ENCODE measurements at regions not wholly inside any gene's neighbourhood (a gene's known extent, or its start where the extent isn't known, plus 50 kb on each side); places are given as distances from the start of the nearest gene placed in this dataset.

DNA sequence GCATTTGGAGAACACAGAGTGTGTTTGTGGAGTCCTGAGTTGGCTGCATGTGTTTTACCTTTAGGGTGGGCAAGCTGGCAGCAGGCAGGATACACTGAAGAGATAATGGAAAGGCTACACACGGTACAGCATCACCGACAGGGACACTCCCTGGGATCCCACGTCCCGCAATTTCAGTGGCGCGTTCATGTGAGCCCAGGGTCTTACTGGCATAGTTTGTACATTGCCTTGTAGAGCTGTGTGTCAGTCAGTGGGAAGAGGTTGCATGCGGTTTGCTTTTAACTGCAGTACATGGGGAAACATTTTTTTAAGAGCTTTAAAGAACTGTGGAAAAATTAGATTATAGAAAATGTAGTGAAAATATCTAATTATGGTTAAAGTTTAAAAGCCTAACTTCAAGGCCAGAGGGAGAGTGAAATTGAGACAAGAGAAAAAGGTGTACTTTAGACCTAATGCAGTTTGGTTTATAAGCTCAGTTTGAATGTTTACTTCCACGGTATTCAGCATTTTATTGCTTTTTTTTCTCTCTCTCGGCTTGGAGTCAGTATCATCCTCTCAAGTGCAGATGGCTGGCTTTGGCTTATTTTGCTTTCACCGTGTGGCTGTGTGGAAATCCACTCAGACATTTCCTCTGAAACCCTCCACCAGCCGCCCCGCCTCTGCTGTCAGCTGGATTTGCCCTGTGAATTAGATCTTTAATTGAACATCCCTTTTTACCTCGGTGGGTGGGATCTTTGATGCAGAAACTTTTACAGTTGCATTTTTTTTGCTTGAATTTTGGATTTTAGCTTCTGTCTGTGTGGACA is 364.2 kb upstream of the COBL start:
- H3K27ac Mint-ChIP-seq: no peak overlapping the region
- H3K4me3 Mint-ChIP-seq: no peak overlapping the region
- no peaks in the 10 kb centered on the region for H3K27me3 Mint-ChIP-seq
- H3K36me3 Mint-ChIP-seq (ENCODE audit: low read depth): no peaks in the 10 kb centered on the region
- H3K4me1 Mint-ChIP-seq (ENCODE audit: low read depth): no peaks in the 10 kb centered on the region
- peaks cover 12% of the 10 kb centered on the region for H3K9me3 Mint-ChIP-seq
- DNase-seq: no peak

- Mint-ChIP-seq H3K27ac (no peak overlapping the region), H3K4me3 (no peak overlapping the region), H3K9me3 (peaks cover 11% of the 10 kb centered on the region), H3K27me3 (no peaks in the 10 kb centered on the region), H3K36me3 (ENCODE audit: low read depth) (no peaks in the 10 kb centered on the region), H3K4me1 (ENCODE audit: low read depth) (no peaks in the 10 kb centered on the region)
- no peak for DNase-seq
These were observed 362.7 kb upstream of the COBL start for GRCh38 chr7:51679358-51679757.

DNA sequence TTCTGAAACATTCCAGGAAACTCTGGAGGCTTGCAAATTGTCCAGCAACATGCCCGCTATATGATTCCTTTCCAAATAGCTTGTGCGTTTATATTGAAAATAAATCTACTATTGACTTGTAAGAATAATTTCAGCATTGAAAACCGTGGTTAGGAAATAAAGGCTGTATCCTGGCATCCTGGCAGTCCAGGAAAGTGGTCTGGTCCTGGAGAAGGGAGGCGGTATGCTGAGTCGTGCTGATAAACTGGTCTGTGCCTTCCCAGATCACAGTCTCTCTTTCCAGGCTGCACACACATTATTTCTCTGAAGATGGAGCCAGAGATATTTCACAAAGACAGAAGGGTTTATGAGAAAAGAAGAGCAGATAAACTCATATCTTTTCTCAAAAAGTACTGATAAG is 350.1 kb upstream of the COBL start:
- no peak overlapping the region for H3K4me3 Mint-ChIP-seq
- H3K36me3 Mint-ChIP-seq (ENCODE audit: low read depth): no peaks in the 10 kb centered on the region
- H3K27ac Mint-ChIP-seq: no peak overlapping the region
- H3K27me3 Mint-ChIP-seq: no peaks in the 10 kb centered on the region
- no peak for DNase-seq
- H3K4me1 Mint-ChIP-seq (ENCODE audit: low read depth): no peaks in the 10 kb centered on the region
- peaks cover 3% of the 10 kb centered on the region for H3K9me3 Mint-ChIP-seq

- Mint-ChIP-seq H3K27ac (no peak overlapping the region), H3K4me1 (ENCODE audit: low read depth) (no peaks in the 10 kb centered on the region), H3K4me3 (no peak overlapping the region), H3K27me3 (no peaks in the 10 kb centered on the region), H3K36me3 (ENCODE audit: low read depth) (no peaks in the 10 kb centered on the region), H3K9me3 (peaks cover 3% of the 10 kb centered on the region)
- DNase-seq: no peak
These were observed 349.7 kb upstream of the COBL start for GRCh38 chr7:51666266-51666665.

DNA sequence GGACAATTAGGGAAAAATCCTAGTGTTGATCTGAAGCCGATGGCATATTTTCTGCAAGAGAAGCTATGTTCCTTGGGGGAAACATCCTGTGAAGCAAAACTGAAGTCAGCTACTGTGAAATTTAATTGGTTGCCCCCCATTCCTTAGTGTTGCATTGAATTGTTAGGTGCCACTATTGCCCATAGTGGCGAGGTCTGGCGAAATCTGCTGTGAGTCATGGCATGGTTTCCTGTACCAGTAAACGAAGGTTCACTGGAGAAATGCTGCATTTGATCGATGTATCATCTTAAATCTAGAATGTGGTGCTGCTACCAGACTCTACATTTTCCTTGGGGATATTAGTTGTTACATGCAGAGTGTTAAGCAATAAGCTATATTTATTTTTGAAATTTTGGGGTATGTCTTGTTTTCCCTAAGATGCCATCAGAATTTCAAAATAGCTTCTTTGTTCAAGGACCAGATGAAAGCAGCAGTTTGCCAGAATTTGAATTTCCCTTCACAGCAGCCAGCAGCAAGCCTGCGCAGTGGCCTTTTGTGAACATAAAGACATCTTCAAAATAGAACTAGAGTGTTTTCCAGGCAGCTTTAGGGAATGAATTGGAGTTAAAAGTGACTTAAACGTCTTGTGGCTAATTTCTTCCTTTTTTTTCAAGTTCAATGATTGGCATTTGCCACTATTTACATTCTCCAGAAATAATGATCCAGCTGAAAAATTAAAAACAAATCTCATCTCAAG is 348.6 kb upstream of the COBL start:
- DNase-seq: no peak
- H3K36me3 Mint-ChIP-seq (ENCODE audit: low read depth): no peaks in the 10 kb centered on the region
- no peaks in the 10 kb centered on the region for H3K27me3 Mint-ChIP-seq
- peaks cover 3% of the 10 kb centered on the region for H3K9me3 Mint-ChIP-seq
- H3K4me1 Mint-ChIP-seq (ENCODE audit: low read depth): no peaks in the 10 kb centered on the region
- no peak overlapping the region for H3K4me3 Mint-ChIP-seq
- no peak overlapping the region for H3K27ac Mint-ChIP-seq

DNA sequence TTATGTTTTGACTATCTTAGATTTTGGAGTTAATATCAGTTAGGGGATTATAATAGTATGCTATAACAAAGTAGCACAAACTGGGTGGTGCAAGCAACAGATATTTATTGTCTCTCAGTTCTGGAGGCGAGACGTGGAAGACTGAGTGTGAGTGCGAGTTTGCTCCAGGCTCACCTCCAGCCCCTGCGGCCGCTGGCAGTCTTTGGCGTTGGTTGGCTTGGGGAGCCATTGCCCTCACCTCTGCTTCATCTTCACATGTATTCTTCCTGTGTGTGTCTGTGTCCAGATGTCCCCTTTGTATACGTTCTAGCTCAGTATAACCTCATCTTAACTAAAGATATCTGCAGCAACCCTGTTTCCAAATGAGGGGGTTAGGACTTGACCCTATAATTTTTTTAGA is 343.9 kb upstream of the COBL start:
- Mint-ChIP-seq H3K4me1 (ENCODE audit: low read depth) (no peaks in the 10 kb centered on the region), H3K4me3 (no peak overlapping the region), H3K27ac (no peak overlapping the region), H3K27me3 (no peaks in the 10 kb centered on the region), H3K36me3 (ENCODE audit: low read depth) (no peaks in the 10 kb centered on the region), H3K9me3 (peaks cover 3% of the 10 kb centered on the region)
- no peak for DNase-seq

- H3K36me3 Mint-ChIP-seq (ENCODE audit: low read depth): no peaks in the 10 kb centered on the region
These were observed 342.1 kb upstream of the COBL start for GRCh38 chr7:51658684-51659083.

DNA sequence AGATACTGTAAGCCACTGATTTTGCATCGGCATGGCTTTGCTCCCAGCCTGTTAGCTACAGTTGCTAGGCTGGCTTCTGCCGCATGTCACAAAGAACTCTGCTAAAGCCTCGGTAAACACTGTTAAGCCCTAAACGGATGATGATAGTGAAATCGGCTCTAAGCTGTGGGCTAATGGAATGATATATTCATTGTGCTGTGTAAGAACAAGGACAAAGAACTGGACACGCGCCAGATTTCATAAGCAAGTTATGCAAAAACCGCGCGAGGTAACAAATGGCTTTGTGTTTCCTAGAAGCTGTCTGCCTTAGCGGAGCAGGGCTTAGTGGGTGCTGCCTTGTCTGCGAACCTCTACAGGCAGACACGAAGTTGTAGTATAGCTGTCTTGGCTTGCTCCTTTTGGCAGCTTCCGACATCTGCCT is 331.3 kb upstream of the COBL start:
- no peak for DNase-seq
- Mint-ChIP-seq H3K9me3 (no peaks in the 10 kb centered on the region), H3K27ac (no peak overlapping the region), H3K4me3 (no peak overlapping the region), H3K27me3 (no peaks in the 10 kb centered on the region), H3K4me1 (ENCODE audit: low read depth) (no peaks in the 10 kb centered on the region), H3K36me3 (ENCODE audit: low read depth) (no peaks in the 10 kb centered on the region)

More at GRCh38 chr7:51658684-51659083, 342.1 kb upstream of the COBL start:
- Mint-ChIP-seq H3K4me3 (no peak overlapping the region), H3K27me3 (no peaks in the 10 kb centered on the region), H3K9me3 (no peaks in the 10 kb centered on the region), H3K4me1 (ENCODE audit: low read depth) (no peaks in the 10 kb centered on the region), H3K27ac (no peak overlapping the region)
- no peak for DNase-seq

DNA sequence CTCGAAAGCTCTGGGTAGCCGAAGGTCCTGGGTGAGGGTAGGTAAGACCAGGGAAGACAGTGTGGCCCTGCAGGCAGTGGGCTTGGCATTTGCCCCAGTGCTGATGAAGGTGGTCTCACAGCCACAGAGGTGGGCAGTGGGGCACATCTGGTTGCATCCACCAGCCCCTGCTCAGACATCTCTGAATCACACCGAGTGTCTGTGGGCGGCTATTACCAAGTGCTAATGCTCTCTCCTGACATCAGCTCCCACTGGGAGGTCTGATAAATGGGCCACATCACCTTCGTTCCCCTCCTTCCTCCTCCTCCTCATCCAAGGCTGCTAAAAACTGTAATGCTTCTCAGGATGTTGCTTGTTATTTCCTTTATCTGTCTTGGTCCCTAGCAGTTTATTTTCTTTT is 330.9 kb upstream of the COBL start:
- DNase-seq: no peak
- H3K4me1 Mint-ChIP-seq (ENCODE audit: low read depth): no peaks in the 10 kb centered on the region
- H3K9me3 Mint-ChIP-seq: no peaks in the 10 kb centered on the region
- no peak overlapping the region for H3K27ac Mint-ChIP-seq
- H3K36me3 Mint-ChIP-seq (ENCODE audit: low read depth): no peaks in the 10 kb centered on the region
- H3K4me3 Mint-ChIP-seq: no peak overlapping the region
- no peaks in the 10 kb centered on the region for H3K27me3 Mint-ChIP-seq

DNA sequence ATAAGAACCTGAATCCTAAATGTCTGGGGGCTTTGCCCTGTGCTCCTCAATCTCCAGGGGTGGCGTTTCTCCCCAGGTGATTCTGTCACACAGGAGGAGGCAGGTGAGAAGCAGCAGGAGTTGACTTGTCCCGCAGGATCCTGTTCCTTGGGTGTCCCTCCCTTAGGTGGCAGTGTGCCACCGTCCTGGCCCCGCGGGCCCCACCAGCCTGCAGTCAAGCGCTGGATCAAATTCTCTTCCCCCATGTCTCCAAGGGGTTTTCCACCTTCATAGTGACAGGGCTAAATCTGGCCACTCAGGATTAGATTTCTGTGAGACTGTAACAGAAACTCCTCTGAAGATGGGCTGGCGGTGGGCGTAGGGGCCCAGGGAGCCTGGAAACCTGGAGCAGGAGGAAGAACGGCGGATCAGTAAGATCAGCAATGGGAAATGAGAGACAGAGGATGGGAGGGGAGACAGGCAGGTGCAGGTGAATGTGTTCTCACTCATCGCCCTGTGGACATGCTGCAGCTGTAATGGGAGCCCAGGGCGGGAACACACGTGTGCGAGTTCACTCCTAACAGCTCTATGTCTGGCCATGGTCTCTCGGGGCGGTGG is 329.2 kb upstream of the COBL start:
- no peak overlapping the region for H3K27ac Mint-ChIP-seq
- H3K9me3 Mint-ChIP-seq: no peaks in the 10 kb centered on the region
- no peak overlapping the region for H3K4me3 Mint-ChIP-seq
- H3K4me1 Mint-ChIP-seq (ENCODE audit: low read depth): no peaks in the 10 kb centered on the region
- no peaks in the 10 kb centered on the region for H3K27me3 Mint-ChIP-seq
- no peak for DNase-seq
- no peaks in the 10 kb centered on the region for H3K36me3 Mint-ChIP-seq (ENCODE audit: low read depth)

DNA sequence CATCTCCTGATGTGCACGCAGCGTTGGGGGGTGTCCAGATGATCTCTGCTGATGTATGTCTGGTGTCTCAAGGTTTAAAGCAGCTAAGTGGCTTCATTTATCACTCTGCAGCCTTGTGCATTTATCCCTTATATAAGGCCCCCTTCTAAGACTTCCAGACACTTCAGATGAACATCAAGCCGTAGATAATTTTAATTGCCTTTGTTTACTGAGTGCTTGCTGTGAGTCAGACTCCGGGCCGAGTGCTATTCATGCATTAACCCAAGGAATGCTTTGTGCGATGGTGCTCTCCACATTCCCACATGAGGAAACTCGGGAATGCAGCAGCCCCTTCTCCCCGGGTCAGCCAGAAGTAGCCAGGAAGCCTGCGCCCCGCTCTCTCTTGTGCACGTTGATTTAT is 328.6 kb upstream of the COBL start:
- H3K27ac Mint-ChIP-seq: no peak overlapping the region
- DNase-seq: no peak
- H3K4me3 Mint-ChIP-seq: no peak overlapping the region
- H3K4me1 Mint-ChIP-seq (ENCODE audit: low read depth): no peaks in the 10 kb centered on the region
- H3K9me3 Mint-ChIP-seq: no peaks in the 10 kb centered on the region
- no peaks in the 10 kb centered on the region for H3K27me3 Mint-ChIP-seq
- no peaks in the 10 kb centered on the region for H3K36me3 Mint-ChIP-seq (ENCODE audit: low read depth)

DNA sequence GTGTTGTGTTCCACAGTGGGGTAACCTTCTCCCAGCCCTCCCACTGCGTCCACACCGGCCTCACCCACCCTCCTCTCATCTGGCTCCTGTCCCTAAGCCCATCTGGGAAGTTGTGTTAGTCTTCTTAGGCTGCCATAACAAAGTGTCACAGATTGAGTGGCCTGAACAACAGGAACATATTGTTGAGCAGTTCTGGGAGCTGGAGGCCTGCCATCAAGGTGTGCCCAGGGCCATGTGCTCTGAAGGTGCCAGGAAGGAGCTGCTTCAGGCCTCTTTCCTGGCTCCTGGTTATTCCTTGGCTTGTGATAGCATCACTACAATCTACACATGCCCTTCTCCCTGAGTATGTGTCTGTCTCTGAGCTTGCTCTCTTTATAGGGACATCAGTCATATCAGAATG is 327.6 kb upstream of the COBL start:
- Mint-ChIP-seq H3K27me3 (no peaks in the 10 kb centered on the region), H3K9me3 (no peaks in the 10 kb centered on the region), H3K4me3 (no peak overlapping the region), H3K36me3 (ENCODE audit: low read depth) (no peaks in the 10 kb centered on the region), H3K4me1 (ENCODE audit: low read depth) (no peaks in the 10 kb centered on the region), H3K27ac (no peak overlapping the region)
- DNase-seq: no peak

DNA sequence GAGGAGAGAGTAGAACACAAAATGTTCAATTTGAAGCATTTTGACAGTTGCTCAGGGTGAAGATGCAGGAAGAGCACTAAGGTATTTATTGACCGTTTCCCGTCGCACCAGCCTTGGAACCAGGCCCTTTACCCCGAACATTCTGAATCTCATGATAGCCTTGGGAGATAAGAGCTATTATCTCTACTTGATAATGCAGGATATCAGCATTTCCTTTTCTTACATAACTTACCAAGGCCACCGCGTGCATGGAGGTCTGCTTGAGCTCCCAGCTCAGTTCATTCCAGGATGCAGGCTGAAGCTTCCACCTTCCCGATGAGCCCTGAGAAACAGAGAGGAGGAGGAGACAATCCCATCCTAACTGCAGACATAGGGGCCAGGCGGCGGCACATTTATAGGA is 324.2 kb upstream of the COBL start:
- H3K9me3 Mint-ChIP-seq: no peaks in the 10 kb centered on the region
- H3K27me3 Mint-ChIP-seq: no peaks in the 10 kb centered on the region
- no peaks in the 10 kb centered on the region for H3K4me1 Mint-ChIP-seq (ENCODE audit: low read depth)
- no peak overlapping the region for H3K27ac Mint-ChIP-seq
- H3K36me3 Mint-ChIP-seq (ENCODE audit: low read depth): no peaks in the 10 kb centered on the region
- no peak overlapping the region for H3K4me3 Mint-ChIP-seq
- no peak for DNase-seq

DNA sequence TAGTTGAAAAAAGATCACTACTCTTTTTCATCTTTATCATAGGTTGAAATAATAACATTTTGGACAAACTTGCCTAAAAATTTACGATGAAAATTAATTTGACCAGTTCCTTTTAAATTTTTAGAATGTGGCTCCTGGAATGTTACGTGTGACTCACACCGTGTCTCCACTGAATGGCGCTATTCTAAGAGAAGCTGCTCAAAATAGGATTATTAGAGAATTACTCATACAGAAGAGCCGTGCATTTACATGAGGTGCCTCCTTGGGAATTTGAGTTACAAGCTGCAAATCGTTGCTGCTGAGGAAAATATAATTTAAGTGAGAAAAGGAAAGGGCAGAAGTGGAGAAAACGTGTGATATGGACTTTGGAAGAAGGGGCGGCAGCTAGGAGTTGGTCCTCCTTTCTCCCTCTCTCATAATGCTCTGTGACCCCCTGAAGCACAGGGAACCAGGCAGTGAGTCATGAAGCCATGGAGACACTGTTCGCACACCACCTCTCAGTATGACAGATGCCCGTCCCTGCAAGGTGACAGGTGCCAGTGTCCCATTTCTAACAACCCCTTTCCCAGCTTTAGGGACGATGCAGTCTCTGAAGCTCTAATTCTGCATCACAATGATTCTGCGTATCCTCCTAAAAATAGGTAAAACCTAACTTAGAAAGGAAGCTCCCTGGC is 323.2 kb upstream of the COBL start:
- Mint-ChIP-seq H3K4me1 (ENCODE audit: low read depth) (no peaks in the 10 kb centered on the region), H3K36me3 (ENCODE audit: low read depth) (no peaks in the 10 kb centered on the region), H3K27me3 (no peaks in the 10 kb centered on the region), H3K4me3 (no peak overlapping the region), H3K27ac (no peak overlapping the region), H3K9me3 (no peaks in the 10 kb centered on the region)
- no peak for DNase-seq

DNA sequence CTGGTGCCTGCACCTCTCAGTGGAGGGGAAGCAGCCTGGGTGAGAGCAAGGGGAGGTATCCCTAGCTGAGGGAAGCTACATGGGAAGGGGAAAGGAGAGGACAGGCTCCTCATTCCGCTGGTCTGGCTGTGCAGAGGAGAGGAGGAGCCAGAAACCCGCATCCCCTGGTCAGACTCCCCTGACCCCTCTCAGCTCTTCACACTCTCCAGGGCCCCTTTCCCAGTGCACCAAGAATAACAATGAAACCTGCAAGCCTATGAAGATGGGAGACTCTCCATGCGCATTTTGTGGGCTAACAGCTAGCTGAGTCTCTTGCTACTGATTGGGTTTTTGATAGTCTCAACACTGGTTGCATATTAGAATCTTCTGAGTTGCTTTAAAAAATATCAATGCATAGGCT is 319.9 kb upstream of the COBL start:
- no peak for DNase-seq
- H3K4me3 Mint-ChIP-seq: no peak overlapping the region
- no peaks in the 10 kb centered on the region for H3K27me3 Mint-ChIP-seq
- H3K27ac Mint-ChIP-seq: no peak overlapping the region
- no peaks in the 10 kb centered on the region for H3K4me1 Mint-ChIP-seq (ENCODE audit: low read depth)
- no peaks in the 10 kb centered on the region for H3K9me3 Mint-ChIP-seq
- H3K36me3 Mint-ChIP-seq (ENCODE audit: low read depth): no peaks in the 10 kb centered on the region

All from activated T-cell treated with anti-CD3 and anti-CD28 coated beads, Interleukin-2, amount 50 U/mL, for 24 hours (primary cell).